ENCODE measurements at regions not wholly inside any gene's neighbourhood (a gene's known extent, or its start where the extent isn't known, plus 50 kb on each side); places are given as distances from the start of the nearest gene placed in this dataset.

DNA sequence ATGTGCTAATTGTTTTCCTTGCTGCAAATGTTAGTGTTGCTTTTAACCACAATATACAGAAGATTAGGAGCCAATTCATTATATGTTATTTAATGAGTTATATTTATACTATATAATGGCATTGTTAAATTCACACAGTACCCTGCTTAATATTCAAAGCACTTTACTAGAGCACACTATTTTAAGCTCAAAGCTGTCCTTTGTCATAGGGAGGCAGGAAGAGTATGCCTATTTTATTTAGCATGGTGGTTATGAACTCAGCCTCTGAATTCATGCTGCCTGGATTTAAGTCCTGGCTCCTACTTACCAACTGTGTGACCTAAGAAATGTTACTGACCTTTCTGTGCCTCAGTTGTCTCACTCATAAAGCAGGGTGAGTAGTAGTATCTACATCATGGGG is 80.5 kb downstream of the FASTKD2 start:
- no peak for DNase-seq (ENCODE audit: low read depth)
- H3K4me3 ChIP-seq (replicated peaks; ENCODE audit: low read depth, low read length), result no peak overlapping the region
- TF ChIP-seq, protein P1, sequence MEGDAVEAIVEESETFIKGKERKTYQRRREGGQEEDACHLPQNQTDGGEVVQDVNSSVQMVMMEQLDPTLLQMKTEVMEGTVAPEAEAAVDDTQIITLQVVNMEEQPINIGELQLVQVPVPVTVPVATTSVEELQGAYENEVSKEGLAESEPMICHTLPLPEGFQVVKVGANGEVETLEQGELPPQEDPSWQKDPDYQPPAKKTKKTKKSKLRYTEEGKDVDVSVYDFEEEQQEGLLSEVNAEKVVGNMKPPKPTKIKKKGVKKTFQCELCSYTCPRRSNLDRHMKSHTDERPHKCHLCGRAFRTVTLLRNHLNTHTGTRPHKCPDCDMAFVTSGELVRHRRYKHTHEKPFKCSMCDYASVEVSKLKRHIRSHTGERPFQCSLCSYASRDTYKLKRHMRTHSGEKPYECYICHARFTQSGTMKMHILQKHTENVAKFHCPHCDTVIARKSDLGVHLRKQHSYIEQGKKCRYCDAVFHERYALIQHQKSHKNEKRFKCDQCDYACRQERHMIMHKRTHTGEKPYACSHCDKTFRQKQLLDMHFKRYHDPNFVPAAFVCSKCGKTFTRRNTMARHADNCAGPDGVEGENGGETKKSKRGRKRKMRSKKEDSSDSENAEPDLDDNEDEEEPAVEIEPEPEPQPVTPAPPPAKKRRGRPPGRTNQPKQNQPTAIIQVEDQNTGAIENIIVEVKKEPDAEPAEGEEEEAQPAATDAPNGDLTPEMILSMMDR (IDR thresholded peaks at IDR 0.05; ENCODE audit: low read length, missing control alignments), result no peak

DNA sequence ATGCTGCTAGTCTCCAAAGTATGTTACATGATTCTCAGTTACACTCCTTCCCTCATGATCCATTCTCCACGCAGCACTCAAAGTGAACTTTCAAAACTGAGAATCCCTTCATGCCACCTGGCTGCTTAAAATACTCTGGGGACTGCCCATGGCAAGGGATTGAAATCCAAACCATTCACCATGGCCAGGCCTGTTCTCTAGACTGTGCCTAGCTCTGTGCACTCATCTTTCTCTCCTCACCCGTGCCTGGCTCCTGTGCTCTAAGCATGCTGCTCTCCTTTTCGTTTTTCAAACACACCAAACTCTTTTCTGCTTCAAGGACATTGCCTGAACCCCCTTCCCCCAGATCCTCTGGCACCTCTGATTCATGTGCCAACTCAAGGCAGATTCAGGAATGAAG is 80.9 kb downstream of the FASTKD2 start:
- TF ChIP-seq, protein P1 (IDR thresholded peaks at IDR 0.05; ENCODE audit: low read length, missing control alignments), result no peak
- no peak overlapping the region for H3K4me3 ChIP-seq (replicated peaks; ENCODE audit: low read depth, low read length)
- no peak for DNase-seq (ENCODE audit: low read depth)

DNA sequence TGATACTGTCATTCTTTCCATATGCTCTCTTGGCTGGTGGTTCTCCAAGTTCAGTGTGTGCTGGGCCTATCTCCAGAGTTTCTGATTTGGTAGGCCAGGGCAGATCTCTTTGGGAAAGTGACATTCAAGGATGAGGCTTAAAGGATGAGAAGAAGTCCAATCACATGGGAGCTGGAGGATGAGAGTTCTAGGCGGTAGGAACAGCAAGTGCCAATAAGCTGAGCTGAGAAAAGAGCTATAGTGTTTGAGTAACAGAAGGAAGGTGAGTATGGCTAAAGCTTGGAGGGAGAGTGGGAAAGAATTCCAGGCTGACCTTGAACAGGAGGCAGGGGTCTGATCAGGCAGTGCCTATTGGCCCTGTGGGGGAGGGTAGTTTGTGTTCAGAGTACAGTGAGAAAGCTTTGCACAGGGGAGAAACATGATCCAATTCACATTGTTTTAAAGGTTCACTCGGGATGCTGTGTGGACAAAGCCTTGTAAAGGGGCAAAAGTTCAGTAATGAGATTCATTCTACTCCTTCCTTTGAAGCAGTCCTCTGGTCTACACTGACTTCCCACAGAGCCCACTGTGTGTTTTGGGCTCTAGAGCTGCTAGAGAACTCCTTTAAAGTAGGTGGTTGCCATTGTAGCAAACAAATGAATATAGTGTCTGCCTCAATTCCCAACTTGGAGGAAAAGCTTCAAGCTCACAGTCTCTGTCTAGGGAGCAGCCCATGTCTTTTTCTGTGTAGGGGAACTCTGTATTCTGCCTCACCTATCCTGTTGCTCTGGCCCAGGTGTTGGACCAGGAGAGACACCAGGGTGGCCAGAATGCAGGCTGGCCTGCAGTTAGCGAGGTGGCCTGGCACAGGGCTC is 81.8 kb downstream of the FASTKD2 start:
- TF ChIP-seq, protein P1 (IDR thresholded peaks at IDR 0.05; ENCODE audit: low read length, missing control alignments), result no peak
- no peak for DNase-seq (ENCODE audit: low read depth)
- H3K4me3 ChIP-seq (replicated peaks; ENCODE audit: low read depth, low read length), result no peak overlapping the region

DNA sequence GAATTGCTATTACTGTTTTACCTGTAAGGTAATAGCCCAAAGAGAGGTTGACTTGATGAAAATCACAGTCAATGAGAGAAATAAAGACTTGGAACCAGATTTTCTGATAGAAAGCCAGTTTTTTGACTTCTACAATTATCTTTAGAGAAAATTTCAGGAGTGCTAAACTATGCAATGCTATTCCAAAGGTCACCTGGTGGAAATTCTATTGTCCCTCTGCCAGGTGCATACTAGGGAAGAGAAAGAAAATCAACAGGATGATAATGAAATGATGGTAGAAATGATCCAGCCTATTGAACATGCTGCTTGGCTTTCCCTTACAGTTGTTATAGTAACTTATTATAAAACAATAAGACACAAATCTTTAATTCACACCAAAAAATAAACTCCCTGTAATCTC is 85.0 kb downstream of the FASTKD2 start:
- no peak for DNase-seq (ENCODE audit: low read depth)
- no peak overlapping the region for H3K4me3 ChIP-seq (replicated peaks; ENCODE audit: low read depth, low read length)
- TF ChIP-seq, protein P1 (IDR thresholded peaks at IDR 0.05; ENCODE audit: low read length, missing control alignments), result no peak

DNA sequence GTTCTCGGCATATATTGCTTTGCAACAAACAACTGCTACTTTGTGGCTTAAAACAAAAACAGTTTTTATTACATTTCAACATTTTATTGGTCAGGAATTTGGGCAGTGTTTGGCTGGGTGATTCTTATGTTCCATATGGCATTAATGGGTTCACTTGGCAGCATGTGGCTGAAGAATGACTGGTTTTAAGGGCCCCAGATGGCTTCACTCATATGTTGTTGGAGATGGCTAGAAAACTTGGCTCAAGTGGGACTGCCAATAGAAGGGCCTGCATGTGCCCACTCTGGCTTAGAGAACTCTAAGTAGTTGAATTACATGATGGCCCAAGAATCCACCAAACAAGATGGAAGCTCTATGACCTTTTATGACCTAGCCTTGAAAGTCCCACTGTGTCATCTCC is 86.1 kb downstream of the FASTKD2 start:
- TF ChIP-seq, protein P1 (IDR thresholded peaks at IDR 0.05; ENCODE audit: low read length, missing control alignments), result no peak
- H3K4me3 ChIP-seq (replicated peaks; ENCODE audit: low read depth, low read length), result no peak overlapping the region
- no peak for DNase-seq (ENCODE audit: low read depth)

DNA sequence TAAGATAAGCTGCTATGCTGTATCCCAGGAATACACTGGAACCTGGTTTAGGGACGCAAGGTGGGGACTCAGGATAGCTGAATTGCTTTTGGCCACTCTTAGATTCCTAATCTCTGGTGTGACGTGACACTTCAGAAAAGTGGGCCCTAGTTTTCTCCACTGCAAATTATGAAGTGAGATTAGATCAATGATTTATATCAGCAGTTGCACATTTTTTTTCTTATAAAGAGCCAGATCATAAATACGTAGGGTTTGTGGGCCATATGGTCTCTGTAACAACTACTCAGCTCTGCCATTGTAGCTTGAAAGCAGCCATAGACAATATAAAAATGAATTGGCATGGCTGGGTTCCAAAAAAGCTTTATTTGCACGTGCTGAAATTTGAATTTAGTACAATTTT is 85.4 kb upstream of the CPO start:
- TF ChIP-seq, protein P1 (IDR thresholded peaks at IDR 0.05; ENCODE audit: low read length, missing control alignments), result no peak
- no peak for DNase-seq (ENCODE audit: low read depth)

More for the DNA sequence above, 85.4 kb upstream of the CPO start:
- H3K4me3 ChIP-seq (replicated peaks; ENCODE audit: low read depth, low read length), result no peak overlapping the region
